IMR-90 (cell line): ENCODE measurements at regions not wholly inside any gene's neighbourhood (a gene's known extent, or its start where the extent isn't known, plus 50 kb on each side); places are given as distances from the start of the nearest gene placed in this dataset.

ENCODE experiments used
- ATAC-seq: fragments of 200-7000 bp; cut with Tn5 transposase; 2 replicates; pipeline ENCODE4 v1.9.1; 2020; ENCODE audit warnings: low read depth, mild to moderate bottlenecking, moderate library complexity
- BruUV-seq: library from RNA; stranded (reverse); fragments of 400-500 nt; replicated peaks from 2 replicates; lab custom pipeline; 2021; lab: Mats Ljungman, UMichigan
- CTCF ChIA-PET: fragments of 300-600 bp; formaldehyde crosslinking; extraction: SDS; loops from one replicate; lab custom pipeline; 2021; ENCODE audit warnings: antibody characterized with exemption; lab: Yijun Ruan, JAX
- POLR2A ChIA-PET: fragments of 300-600 bp; sonication (Branson Sonifier 250); formaldehyde crosslinking; loops from one replicate; lab custom pipeline; 2022; ENCODE audit warnings: antibody characterized with exemption; ENCODE audit not compliant: unreplicated experiment; lab: Charles Lee
- DNase-seq: peaks from one replicate; pipeline ENCODE4 v3.0.0; 2013
- H2AFZ ChIP-seq: replicated peaks from 2 replicates; pipeline ENCODE3; 2013; ENCODE audit warnings: low read length, mild to moderate bottlenecking; ENCODE audit not compliant: poor library complexity
- H2AK5ac ChIP-seq: 2 replicates; pipeline ENCODE4 v1.6.1; 2013; ENCODE audit warnings: low read depth, low read length, inconsistent platforms
- H2AK9ac ChIP-seq: replicated peaks from 2 replicates; pipeline ENCODE3; 2013; ENCODE audit warnings: mild to moderate bottlenecking, low read depth, low read length, moderate library complexity; ENCODE audit not compliant: poor library complexity
- H2BK120ac ChIP-seq: 2 replicates; pipeline ENCODE4 v1.6.1; 2013; ENCODE audit warnings: low read depth, low read length, inconsistent platforms
- H2BK15ac ChIP-seq: 3 replicates; pipeline ENCODE4 v1.6.1; 2013; ENCODE audit warnings: low read depth, low read length, inconsistent platforms
- H2BK20ac ChIP-seq: 2 replicates; pipeline ENCODE4 v1.6.1; 2013; ENCODE audit warnings: low read depth, mild to moderate bottlenecking, inconsistent platforms, low read length, moderate library complexity
- H2BK5ac ChIP-seq: 2 replicates; pipeline ENCODE4 v1.6.1; 2013; ENCODE audit warnings: mild to moderate bottlenecking, low read depth, low read length, inconsistent platforms; ENCODE audit not compliant: poor library complexity, severe bottlenecking
- H3K14ac ChIP-seq: replicated peaks from 2 replicates; pipeline ENCODE4 v1.6.1; 2013; ENCODE audit warnings: low read depth, low read length, inconsistent platforms
- H3K18ac ChIP-seq: 2 replicates; pipeline ENCODE4 v1.6.1; 2013; ENCODE audit warnings: low read depth, low read length, control low read depth
- H3K23ac ChIP-seq: 2 replicates; pipeline ENCODE4 v1.6.1; 2013; ENCODE audit warnings: low read depth, low read length, inconsistent platforms
- H3K27ac ChIP-seq: 2 replicates; pipeline ENCODE4 v1.5.1; 2013; ENCODE audit warnings: mild to moderate bottlenecking, control low read depth, low read length; ENCODE audit not compliant: insufficient read depth
- H3K27me3 ChIP-seq: 2 replicates; pipeline ENCODE4 v1.6.1; 2013; ENCODE audit warnings: low read length; ENCODE audit not compliant: control insufficient read depth, insufficient read depth
- H3K36me3 ChIP-seq: 2 replicates; pipeline ENCODE4 v1.6.1; 2013; ENCODE audit warnings: low read length, mixed read lengths; ENCODE audit not compliant: control insufficient read depth, insufficient read depth
- H3K4ac ChIP-seq: 2 replicates; pipeline ENCODE4 v1.6.1; 2013; ENCODE audit warnings: low read depth, low read length, inconsistent platforms
- H3K4me1 ChIP-seq: 2 replicates; pipeline ENCODE4 v1.6.1; 2013; ENCODE audit warnings: low read length, mixed read lengths; ENCODE audit not compliant: control insufficient read depth, insufficient read depth
- H3K4me2 ChIP-seq: 2 replicates; pipeline ENCODE4 v1.6.1; 2013; ENCODE audit warnings: low read depth, mild to moderate bottlenecking, control low read depth, low read length, moderate library complexity
- H3K4me3 ChIP-seq: 2 replicates; pipeline ENCODE4 v1.5.1; 2013; ENCODE audit warnings: low read depth, mild to moderate bottlenecking, control low read depth, low read length, moderate library complexity; ENCODE audit not compliant: insufficient read depth
- H3K56ac ChIP-seq: 2 replicates; pipeline ENCODE4 v1.6.1; 2013; ENCODE audit warnings: low read length, inconsistent platforms; ENCODE audit not compliant: insufficient read depth; ENCODE audit errors: extremely low read depth
- H3K79me1 ChIP-seq, 2 experiments: 2 replicates each; pipeline ENCODE4 v1.6.1; 2013; ENCODE audit warnings: low read length in 2 of 2, inconsistent platforms in 1 of 2, low read depth in 1 of 2
- H3K9ac ChIP-seq: 2 replicates; pipeline ENCODE4 v1.6.1; 2013; ENCODE audit warnings: low read depth, low read length, control low read depth
- H3K9me1 ChIP-seq: 2 replicates; pipeline ENCODE4 v1.6.1; 2013; ENCODE audit warnings: low read length, inconsistent platforms; ENCODE audit not compliant: insufficient read depth
- H3K9me3 ChIP-seq: 2 replicates; pipeline ENCODE4 v1.6.1; 2013; ENCODE audit warnings: low read length; ENCODE audit not compliant: control insufficient read depth, insufficient read depth
- H4K20me1 ChIP-seq: 2 replicates; pipeline ENCODE4 v1.6.1; 2013; ENCODE audit warnings: low read length, inconsistent platforms; ENCODE audit not compliant: insufficient read depth
- H4K5ac ChIP-seq: 2 replicates; pipeline ENCODE4 v1.6.1; 2013; ENCODE audit warnings: mild to moderate bottlenecking, low read depth, low read length, control low read depth
- H4K8ac ChIP-seq, 2 experiments: 2 replicates each; pipeline ENCODE4 v1.6.1; 2013; ENCODE audit warnings: low read depth in 2 of 2, low read length in 2 of 2, control low read depth in 1 of 2, inconsistent platforms in 1 of 2
- H4K91ac ChIP-seq: 2 replicates; pipeline ENCODE4 v1.6.1; 2013; ENCODE audit warnings: low read depth, low read length, inconsistent platforms; ENCODE audit not compliant: insufficient read depth
- CHD1 ChIP-seq: IDR thresholded peaks from 2 replicates; pipeline ENCODE4 v1.6.1; 2012; ENCODE audit warnings: low read depth, low read length, improper control_type of control experiment
- FOS ChIP-seq: fragments of 150-350 bp; IDR thresholded peaks from 2 replicates; pipeline ENCODE4 v1.6.1; 2016; ENCODE audit warnings: low read depth, low read length
- RCOR1 ChIP-seq: IDR thresholded peaks from 2 replicates; pipeline ENCODE4 v1.6.1; 2012; ENCODE audit warnings: mild to moderate bottlenecking, low read length, improper control_type of control experiment; ENCODE audit not compliant: insufficient replicate concordance
- WGBS, 2 experiments: methylation state at CpG; one replicate each; pipeline versions ENCODE4 v1.1.5 to v1.1.7; 2013; ENCODE audit warnings: missing lambda C conversion rate in 2 of 2; ENCODE audit not compliant: insufficient read length in 1 of 2; ENCODE audit errors: extremely low coverage in 2 of 2; 5-methylcytosine and 5-hydroxymethylcytosine counted together
- dilution Hi-C: fragments of 300-500 bp; cut with HindIII; formaldehyde crosslinking; loops from one replicate; pipeline ENCODE4 v1.14.3; 2018; ENCODE audit warnings: low sequenced_read_pairs; ENCODE audit not compliant: unreplicated experiment
- in situ Hi-C: fragments of 300-500 bp; cut with MboI; formaldehyde crosslinking; loops from 3 replicates; pipeline ENCODE4 v1.14.3; 2019; ENCODE audit warnings: low sequenced_read_pairs, inconsistent platforms, mixed read lengths
- intact Hi-C: fragments of 100-400 bp; cut with micrococcal nuclease; formaldehyde crosslinking; loops from 2 replicates; pipeline ENCODE4 v1.10.0; 2022
- TF ChIP-seq, protein P1 (sequence below): conservative IDR thresholded peaks from 2 replicates; pipeline ENCODE4 v1.5.1; 2012; ENCODE audit warnings: mild to moderate bottlenecking, low read depth, low read length, improper control_type of control experiment

DNA sequence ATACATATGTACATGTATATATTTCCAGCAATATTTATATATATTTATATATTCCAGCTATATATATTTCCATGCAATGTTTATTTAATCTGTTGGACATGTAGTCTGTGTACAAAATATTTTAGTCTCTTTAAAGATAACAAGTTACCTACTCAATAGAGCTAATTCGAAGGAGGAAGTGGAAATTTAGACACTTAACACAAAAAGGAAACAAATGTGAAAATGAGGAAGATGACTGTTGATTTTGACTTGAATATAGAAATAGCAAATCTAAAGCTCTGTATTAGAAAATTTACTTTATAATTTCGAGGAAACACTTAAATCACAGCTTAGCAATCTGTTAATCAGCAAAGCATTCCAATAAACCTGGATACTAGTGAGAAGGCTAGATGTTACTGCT, 1064.4 kb downstream of the PCDH7 start:
- ATAC-seq (no peak), DNase-seq (no peak)
- H3K14ac ChIP-seq = no peak overlapping the region
- intact Hi-C loops (no loop called here), dilution Hi-C loops (no loop called here), in situ Hi-C loops (no loop called here)
- no peak overlapping the region for H3K18ac ChIP-seq
- H3K27ac ChIP-seq = no peak overlapping the region
- H2BK15ac ChIP-seq = no peak overlapping the region
- H3K23ac ChIP-seq = no peak overlapping the region
- no peak overlapping the region for H2AFZ ChIP-seq
- TF ChIP-seq CHD1 (no peak), RCOR1 (no peak), FOS (no peak)
- TF ChIP-seq, protein P1, sequence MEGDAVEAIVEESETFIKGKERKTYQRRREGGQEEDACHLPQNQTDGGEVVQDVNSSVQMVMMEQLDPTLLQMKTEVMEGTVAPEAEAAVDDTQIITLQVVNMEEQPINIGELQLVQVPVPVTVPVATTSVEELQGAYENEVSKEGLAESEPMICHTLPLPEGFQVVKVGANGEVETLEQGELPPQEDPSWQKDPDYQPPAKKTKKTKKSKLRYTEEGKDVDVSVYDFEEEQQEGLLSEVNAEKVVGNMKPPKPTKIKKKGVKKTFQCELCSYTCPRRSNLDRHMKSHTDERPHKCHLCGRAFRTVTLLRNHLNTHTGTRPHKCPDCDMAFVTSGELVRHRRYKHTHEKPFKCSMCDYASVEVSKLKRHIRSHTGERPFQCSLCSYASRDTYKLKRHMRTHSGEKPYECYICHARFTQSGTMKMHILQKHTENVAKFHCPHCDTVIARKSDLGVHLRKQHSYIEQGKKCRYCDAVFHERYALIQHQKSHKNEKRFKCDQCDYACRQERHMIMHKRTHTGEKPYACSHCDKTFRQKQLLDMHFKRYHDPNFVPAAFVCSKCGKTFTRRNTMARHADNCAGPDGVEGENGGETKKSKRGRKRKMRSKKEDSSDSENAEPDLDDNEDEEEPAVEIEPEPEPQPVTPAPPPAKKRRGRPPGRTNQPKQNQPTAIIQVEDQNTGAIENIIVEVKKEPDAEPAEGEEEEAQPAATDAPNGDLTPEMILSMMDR = no peak
- no peak overlapping the region for H4K8ac ChIP-seq
- H3K79me1 ChIP-seq = no peaks in the 10 kb centered on the region
- H3K4me2 ChIP-seq = no peak overlapping the region
- no peak overlapping the region for H3K4ac ChIP-seq
- no peak overlapping the region for H4K5ac ChIP-seq
- POLR2A ChIA-PET = no interaction called here
- H3K4me1 ChIP-seq = no peaks in the 10 kb centered on the region
- no peak overlapping the region for H3K9ac ChIP-seq
- no peak overlapping the region for H2AK9ac ChIP-seq
- no peak overlapping the region for H3K56ac ChIP-seq
- H3K9me1 ChIP-seq = no peaks in the 10 kb centered on the region
- CTCF ChIA-PET = no interaction called here
- no peak overlapping the region for H2BK120ac ChIP-seq
- no peak overlapping the region for H4K91ac ChIP-seq
- H4K20me1 ChIP-seq = no peaks in the 10 kb centered on the region
- H2AK5ac ChIP-seq = no peak overlapping the region
- H2BK5ac ChIP-seq = no peak overlapping the region
- peaks cover 2% of the 10 kb centered on the region; the same call in 1 of the 2 replicates for H3K9me3 ChIP-seq
- H3K36me3 ChIP-seq = no peaks in the 10 kb centered on the region
- no CpG with 5 or more reads among the region's 2 CpGs for WGBS, 2 experiments
- H3K4me3 ChIP-seq = no peak overlapping the region
- no peak overlapping the region for H2BK20ac ChIP-seq
- H3K27me3 ChIP-seq = no peaks in the 10 kb centered on the region
- BruUV-seq = no TSS peak
